Stimulated activated CD4-positive, alpha-beta T cell treated with anti-CD3 and anti-CD28 coated beads, Interleukin-4, amount 100 ng/mL, for 48 hours (primary cell): ENCODE measurements at regions not wholly inside any gene's neighbourhood (a gene's known extent, or its start where the extent isn't known, plus 50 kb on each side); places are given as distances from the start of the nearest gene placed in this dataset.
A peak's percentile ranks its signal among the peaks of the same experiment; 100 is the strongest.

Experiments
- DNase-seq, 2 donors: peaks; one replicate each; pipeline ENCODE4 v3.0.0-alpha.2; 2020; ENCODE audit warnings: low read depth in 2 of 2

DNA sequence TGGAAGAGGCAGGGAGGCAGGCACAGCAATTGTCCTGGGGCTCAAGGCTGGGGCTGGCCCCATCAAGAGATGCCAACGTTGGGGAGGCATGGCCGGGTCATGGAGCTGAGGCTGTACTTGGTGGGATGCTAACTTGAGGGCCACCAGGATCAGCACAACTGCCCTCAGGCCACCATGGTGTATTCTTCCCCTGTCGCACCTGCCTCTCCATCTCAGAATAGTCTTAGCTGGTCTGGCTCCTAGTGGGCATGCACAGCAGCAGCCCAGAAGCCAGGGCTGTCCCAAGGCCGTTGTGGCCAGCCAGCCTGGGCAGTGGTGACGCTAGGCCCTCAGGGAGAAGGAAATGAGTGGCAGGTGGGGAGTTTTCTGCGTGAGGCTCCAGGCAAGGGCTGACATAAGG, 91.3 kb downstream of the DHCR7 start:
- no peak for DNase-seq

DNA sequence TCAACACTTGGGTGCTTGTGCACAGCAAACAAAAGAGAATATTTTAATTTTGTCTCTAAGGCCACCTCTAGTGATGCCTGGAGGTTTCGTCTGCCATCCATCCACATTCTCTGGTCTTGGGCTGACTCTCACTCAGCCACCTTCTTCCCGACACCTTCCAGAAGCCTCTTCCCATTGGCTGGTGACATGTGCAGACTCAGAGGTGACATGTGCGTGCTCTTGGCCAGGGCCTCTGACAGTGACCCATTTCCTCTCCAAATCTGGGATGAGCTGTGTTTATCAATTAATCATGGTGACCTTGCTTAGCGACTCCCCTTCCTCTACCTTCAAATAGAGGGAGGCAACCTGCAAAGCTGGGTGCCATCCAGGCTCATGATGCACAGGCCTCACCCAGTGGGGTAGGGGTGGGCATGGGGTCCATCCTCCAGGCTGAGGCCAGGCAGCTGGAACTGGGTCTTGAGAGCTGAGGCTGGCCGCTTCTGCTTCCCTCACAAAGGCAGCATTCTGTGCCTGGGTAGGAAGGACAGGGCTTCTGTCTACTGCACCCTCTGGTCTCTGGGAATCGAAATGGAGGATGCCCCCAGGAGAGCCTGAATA, 91.8 kb downstream of the DHCR7 start:
- no peak for DNase-seq

DNA sequence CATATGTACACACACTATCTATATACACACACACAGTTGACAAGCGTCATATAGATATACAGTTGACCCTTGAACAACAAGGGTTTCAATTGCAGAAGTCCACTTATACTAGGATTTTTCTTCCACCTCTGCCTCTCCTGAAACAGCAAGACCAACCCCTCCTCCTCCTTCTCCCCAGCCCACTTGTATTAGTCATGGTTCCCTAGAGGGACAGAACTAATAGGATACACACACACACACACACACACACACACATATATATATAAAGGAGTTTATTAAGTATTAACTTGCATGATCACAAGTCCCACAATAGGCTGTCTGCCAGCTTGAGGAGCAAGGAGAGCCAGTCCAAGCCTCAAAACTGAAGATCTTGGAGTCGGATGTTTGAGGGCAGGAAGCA, 92.9 kb downstream of the DHCR7 start:
- no peak for DNase-seq

DNA sequence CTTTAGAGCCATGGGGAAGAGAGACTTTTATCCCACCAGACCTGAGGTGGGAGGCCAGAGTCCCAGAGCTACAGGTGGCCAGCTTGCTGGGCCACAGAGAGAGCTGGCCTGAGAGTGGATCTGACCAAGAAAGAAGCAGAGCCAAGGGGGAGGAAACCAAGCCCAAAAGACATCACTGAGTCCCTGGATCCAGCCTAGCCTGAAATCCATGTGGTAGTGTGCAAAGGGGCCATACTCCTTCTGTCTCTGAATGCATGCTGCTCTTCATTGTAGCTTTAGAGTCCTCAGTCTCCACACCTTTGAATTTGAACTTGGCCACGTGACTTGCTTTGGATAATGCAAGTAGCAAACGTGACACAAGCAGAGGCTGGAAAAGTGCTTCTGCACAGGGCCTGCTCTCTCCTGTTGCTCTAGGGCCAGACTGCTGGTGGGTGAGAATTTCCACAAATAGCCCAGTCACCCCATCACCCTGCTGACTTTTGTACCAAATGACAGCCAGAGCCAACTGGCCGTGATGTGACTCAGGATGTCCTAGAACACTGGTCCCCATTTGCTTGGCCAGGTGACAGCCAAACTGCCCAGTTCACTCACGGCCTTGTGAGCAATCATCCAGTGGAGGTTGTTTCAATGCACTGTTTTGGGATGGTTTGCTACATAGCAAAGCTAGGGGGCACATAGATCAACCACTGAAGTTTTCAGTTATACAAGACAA, 93.6 kb downstream of the DHCR7 start:
- DNase-seq, result no peak

DNA sequence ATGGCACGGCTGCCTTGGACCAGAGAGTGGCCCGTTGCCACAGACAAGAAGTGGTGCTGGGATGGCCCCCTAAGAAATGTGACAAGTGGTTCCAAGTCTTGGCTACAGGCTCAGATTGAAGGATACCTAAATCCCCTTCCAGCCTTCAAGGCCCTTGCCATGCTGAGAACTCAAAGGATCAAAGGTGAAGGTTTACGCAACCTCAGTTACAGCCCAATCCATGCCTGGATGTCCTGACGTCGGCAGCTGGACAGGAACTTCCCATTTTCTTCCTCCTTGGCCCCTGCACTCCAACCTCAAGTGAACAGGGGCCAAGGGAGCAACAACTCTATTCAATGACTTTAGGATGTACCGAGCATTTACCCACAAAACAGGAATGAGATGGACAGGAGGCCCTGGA, 95.4 kb downstream of the DHCR7 start:
- DNase-seq, result no peak

DNA sequence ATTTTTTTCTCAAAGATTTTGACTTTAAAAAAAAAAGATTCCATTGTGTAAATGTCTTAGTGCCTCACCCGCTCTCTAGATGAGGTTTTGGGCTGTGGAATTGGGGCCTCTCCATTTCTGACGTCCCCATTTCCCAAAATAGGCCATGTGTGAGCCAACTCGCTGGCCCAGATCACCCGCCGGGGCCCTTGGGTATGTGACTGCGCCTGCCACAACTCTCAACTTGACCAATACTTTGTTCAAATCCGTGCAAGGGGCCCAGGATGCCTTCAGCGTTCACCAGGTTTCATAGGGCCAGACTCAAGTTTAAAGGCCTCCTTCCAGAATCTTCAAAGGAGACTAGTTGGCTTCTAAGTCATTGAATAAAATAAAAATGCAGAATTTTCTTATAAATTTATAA, 96.0 kb downstream of the DHCR7 start:
- no peak for DNase-seq

DNA sequence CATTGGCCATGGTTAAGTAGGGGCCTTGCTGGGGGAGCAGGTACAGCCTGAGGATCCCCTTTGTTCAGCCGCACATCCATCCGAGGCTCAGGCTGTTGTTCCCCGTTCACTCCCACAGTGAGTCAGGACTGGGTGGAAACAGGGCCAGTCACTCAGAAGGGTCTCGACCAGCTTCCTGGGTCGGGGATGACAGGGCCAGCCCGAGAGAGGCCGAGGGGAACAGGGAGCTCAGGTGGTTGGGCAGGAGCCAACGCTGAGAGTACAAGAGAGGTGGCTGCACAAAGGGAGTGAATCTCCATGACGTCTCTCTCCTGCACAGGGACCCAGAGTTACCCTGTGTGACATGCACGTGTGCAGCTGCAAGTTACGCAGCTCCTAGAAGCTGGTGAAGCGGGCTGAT, 97.2 kb upstream of the SHANK2 start:
- no peak for DNase-seq

DNA sequence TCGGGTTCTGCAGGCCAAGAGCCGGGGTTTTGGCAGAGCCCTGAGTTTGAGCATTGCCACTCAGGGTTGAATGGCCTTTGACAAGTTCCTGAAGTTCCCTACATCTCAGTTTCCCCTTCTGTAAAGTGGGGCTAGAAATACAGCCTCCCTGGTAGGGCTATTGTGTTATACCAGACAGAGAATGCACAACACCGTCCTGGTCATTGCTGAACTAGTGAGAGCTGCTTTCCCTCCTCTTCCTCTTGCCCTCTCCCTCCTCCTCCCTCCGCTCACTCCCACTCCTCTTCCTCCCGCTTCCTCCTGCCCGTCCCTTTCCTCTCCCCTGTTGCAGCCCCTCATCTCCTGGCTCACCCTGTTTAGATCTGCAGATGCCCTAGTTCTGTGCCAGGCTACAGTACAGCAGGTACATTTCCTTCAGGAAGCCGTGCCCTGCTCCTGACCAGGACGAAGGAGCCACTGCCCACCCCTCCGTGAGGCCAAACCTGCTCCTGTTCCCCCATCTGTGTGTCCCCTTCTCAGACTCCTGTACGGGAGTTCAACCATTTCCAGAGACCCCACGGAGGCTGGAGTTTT, 91.5 kb upstream of the SHANK2 start:
- DNase-seq, result no peak

DNA sequence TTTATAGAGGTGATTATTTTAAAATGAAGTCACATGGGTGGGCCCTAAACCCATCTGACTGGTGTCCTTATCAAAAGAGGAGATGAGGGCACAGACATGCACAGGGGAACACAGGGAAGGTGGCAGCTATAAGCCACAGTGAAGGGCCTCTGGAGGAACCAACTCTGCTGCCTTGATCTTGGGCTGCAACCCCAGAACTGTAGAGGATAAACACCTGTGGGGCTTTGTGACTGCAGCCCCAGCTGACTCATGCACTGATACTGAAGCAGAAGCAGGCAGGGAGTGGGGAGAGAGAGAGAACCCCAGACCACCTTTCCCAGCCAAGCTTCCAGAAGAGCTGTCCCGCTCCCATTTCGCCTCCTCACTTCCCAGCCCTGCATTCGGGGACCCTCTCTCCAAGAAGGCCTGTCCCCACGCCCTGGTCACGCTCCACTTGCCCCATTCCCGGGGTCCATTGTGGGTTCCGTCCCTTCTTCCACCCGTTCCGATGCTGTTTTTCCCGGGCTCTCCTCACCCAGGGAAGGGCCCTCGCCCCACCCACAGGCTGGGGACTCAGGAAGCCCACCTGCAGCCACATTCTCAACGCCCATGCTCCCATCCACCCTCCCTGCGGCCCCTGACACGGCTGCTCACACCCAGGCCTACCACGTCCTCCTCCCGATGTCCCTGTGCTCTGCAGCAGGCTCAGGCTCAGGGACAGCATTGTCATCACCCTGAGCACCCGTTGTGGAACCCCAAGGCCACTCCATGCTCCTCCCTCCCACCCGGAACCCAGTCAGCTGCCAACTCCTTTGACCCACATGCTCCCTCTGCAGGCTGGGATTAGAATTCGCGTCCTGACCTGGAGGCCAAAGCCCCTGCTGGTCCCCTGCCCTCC, 90.8 kb upstream of the SHANK2 start:
- DNase-seq, result peak; percentile 6

DNA sequence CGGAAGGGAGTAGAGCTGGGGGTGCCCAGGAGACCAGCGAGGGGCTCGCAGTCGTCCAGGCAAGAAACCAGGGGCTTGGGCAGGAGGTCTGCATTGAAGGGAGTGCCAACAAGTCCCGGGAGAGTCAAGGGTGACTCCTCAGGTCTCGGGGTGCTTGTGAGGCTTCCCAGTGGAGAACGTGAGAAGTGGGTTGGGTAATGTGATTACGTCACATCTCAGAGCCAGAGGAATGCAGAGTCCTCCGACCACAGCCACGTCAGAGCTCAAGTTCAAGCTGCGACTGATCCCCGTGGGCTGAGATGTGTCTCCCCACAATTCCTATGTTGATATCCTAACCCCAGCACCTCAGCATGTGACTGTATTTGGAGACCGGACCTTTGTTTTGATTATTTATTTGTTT, 89.7 kb upstream of the SHANK2 start:
- no peak for DNase-seq

DNA sequence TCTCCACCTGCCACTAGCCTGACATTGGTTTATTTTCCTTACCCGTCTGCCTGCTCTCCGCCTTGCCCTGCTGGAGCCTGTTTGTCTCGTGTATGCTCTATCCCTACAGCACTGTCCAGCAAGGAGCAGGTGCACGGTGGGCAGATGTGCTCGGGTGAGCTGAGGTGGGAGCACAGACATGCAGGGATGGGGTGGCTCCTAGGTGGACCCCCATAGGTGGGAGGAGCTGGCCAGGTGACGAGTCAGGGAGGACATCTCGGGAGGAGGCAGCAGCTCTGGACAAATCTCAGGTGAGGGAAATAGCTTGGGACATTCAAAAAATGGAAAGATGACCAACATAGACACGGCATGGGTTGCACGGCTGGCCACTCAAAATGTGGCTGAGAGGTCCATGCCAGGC, 89.2 kb upstream of the SHANK2 start:
- DNase-seq, result no peak

DNA sequence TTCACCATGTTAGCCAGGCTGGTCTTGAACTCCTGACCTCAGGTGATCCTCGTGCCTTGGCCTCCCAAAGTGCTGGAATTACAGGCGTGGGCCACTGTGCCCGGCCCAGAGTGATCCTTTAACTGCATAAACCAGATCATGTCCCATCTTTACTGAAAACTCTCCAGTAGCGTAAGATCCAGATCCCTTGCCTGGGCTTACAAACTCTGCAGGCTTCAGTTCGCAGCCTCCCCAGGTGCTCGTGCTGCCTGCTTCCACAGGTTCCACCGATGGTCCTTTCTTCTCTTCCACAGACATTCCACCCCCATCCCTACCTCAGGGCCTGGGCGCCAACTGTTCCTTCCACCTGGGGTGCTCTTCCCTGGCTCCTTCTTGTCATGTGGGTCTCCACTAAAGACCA, 88.8 kb upstream of the SHANK2 start:
- DNase-seq, result no peak

DNA sequence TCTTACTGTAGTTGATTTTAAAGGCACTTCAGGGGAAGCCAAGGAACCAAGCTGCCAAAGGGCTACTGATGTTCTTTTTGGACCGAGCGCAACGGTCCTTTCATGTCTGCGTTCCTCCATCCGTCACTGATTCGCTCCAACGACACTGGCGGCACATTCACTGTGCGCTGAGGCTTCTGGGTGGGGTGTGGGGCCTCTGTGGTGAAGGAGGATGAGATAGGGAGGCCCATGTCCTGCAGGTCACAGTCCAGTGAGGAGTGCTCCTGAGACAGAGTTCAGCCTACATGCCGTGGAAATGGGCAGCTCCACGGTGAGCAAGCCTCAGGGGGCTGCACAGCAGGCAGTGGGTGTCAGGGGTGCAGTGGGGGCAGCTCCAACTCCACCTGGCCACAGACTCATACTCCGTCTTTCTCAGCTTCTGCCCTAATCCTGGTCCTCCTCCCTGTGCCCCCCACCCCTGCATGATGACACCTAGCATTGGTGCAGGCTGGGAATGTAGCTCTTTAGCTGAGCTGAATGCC, 87.8 kb upstream of the SHANK2 start:
- DNase-seq, result no peak

DNA sequence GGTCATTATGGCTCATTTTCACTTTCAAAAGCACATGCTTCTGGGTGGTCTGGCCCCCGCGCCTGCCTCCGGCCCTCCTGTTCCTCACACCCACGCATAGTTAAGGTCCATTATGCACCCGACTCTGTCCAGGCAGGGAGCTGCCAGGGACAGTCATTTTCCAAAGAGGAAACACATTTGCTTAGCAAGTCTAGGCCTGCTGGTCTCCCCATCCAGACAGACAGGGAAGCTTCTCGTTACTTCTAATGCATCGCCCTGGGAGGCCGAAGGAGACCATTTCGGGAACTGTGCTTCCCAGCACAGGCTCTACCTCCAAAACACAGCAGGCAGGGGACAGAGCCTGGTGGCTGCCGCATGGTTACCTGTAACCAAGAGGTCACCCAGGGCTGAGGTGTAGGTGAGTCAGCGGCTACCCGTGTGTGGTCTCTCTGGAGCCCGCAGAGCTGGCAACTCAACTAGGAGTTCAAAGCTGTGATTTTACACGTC, 87.1 kb upstream of the SHANK2 start:
- no peak for DNase-seq

DNA sequence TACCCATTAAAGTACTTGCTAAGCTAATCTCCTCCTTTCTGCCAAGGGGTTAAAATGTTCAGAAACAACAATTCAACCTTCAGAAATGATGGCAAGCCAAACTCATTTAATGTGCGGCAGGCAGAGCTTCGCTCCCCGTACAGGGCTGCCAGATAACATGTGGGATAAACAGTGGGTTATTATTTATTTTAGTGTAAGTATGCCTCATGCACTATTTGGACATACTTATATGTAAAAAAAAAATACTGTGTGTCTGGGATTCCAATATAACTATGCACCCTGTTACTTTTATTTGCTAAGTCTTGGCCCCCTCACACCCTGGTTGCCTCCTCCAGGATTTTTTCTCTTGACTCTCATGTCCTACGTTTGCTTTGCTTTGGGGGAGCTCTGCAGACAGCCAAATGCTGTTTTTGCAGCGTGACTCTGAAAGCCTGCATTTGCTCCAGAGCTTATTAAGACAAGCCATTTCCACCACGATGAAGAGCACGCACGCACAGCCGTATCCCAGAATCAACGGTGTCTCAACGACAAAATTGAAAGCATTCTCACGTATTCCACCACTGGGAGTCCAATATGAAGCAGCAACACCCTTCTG, 86.5 kb upstream of the SHANK2 start:
- DNase-seq, result no peak

DNA sequence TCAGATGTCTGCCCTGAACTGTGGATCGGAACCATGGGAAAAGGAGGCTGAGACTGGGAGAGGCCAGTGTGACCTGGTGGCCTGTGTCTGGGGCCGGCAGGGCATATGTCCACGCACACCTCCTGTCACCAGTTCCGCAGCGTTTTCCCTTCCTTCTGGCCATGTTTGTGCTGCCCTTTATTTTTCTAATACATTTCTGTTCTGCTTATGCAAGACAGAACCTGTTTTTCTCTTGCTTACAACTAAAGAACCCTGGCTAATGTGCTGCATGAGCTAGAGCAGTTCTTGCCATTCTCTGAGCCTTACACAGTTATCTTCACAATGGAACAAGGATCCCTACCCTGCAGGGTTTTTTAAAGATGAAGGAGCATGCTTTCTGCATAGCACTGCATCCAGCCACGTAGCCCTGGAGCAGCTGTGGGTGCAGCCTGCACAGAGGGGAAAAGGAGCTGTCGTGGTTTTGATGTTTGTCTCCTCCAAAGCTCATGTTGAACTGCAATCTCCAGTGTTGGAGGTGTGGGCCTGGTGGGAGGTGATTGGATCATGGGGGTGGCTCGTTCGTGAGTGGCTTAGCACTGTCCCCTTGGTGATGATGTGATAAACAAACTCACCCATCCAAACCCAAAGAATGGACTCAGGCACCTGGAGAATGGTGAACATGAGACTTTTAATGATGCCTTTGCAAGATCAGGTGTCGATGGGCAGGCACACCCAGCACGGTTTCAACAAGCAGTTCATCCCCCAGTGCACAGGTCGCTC, 84.8 kb upstream of the SHANK2 start:
- DNase-seq, result no peak

DNA sequence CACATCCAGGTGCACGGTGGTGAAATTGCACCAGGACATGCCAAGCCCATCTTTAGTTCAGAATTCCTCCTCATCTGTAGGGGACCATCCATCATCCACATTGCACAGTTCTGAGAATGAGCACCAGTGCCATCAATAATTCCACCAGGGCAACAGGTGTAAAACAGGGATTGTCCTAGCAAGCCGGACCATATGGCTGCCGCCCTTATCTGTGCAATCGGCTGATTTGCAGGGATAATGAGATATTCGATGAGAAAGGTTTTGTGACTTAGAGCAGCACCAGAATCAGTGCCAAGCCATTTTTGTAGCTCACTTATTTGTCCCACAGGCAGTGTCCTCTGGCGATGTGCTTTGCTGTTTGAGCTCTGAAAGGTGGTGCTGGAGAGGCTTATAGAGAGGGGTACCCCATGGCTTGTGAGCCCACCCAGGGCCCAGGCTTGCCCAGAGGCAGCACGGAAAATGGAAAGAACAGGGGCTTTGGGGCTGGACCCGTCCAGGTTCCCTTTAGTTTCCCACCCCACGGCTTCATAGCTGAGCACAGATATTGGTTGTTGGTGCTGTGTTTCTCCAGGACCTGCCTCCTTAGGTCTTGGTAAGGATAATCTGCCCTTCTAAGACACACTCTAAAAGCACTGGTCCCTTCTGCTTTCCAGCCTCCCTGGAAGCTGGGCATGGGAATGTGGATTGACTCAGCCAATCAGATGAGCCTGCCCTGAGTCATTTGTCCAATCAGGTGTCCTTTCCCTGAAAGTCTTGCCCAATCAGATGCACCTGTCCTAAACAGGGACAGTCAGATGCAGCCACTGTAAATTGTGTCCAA, 84.0 kb upstream of the SHANK2 start:
- no peak for DNase-seq

DNA sequence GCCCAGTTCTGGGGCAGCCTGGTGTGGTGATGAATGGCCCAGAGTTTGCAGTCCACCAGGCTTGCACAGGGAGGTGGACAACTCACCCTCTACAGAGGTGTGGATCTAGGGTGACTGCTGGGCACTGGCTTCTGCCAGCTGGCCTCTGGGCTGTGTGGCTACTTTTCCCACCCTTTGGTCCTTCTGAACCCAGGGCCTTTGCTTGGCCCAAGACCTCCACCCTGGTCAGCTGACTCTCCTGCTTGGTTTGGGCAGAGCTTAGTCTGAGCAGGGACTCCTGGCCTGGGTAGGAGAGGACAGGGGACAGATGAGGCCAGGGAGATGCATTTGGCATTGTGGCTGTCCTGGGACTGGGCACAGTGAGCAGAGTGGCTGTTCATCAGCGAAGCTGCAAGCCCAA, 83.0 kb upstream of the SHANK2 start:
- no peak for DNase-seq

DNA sequence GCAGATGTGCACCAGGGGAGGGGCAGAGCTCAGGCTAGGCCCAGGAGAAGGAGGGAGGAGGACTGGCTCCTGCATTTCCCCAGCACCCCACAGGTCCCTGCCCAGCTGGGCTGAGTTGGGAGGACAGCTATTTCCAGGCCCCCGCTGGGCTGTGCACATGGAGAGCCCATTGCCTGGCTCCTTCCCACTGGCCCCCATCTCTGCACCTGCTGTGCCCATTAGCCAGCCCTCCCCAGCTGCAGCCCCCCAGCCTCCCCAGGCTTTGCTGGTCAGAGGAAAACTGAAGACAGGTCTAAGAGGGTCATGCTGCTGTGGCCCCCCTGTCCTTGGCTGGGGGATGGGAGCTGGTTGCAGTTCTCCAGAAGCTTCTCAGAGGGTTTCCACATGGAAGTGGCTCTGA, 81.8 kb upstream of the SHANK2 start:
- DNase-seq, result no peak

DNA sequence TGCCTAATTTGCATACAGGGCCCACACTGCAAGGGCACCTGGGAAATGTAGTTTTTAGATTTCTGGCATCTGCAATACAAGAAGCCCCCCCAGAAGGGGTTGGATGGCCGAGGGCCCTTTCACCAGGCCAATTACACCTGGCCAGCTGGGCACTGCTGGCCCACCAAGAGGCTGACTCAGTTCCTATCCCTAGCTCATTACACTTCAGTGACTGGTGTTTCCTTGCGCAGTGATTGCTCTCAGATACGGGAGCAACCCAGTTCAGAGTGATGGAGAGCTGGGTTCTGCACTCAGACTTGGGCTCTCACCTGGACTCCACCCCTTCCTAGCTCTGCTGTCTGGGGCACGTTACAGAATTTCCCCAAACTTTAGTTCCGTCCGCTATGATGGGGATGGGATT, 81.1 kb upstream of the SHANK2 start:
- no peak for DNase-seq
